OCI-LY3 (cell line): ENCODE measurements at regions not wholly inside any gene's neighbourhood (a gene's known extent, or its start where the extent isn't known, plus 50 kb on each side); places are given as distances from the start of the nearest gene placed in this dataset.

Source experiments
- CTCF ChIP-seq: fragments of 200-600, 300-600 bp; sonication (generic); IDR thresholded peaks from 2 replicates; pipeline ENCODE4 v1.5.1; 2014; ENCODE audit warnings: antibody characterized with exemption, low read length, low read depth
- EZH2phosphoT487 ChIP-seq: fragments of 200-600 bp; shearing (Covaris generic); IDR thresholded peaks from 2 replicates; pipeline ENCODE4 v1.6.1; 2018; ENCODE audit warnings: antibody characterized with exemption, mixed run types, low read depth

- no peak for TF ChIP-seq CTCF
- no peak for TF ChIP-seq EZH2phosphoT487
Observed at GRCh38 chr16:66264311-66265047, 102.0 kb upstream of the CDH5 start.
